NOMO-1 (cell line): ENCODE measurements at regions not wholly inside any gene's neighbourhood (a gene's known extent, or its start where the extent isn't known, plus 50 kb on each side); places are given as distances from the start of the nearest gene placed in this dataset.
"Not testable (repeated sequence)": the region's sequence is repeated elsewhere in the genome, so short reads cannot be mapped to it uniquely, and the experiment has no call there.

ENCODE experiments used
- DNase-seq, 2 experiments: peaks; one replicate each; lab custom pipeline; 2025; ENCODE audit not compliant: unreplicated experiment in 2 of 2; lab: John Stamatoyannopoulos, UW

GRCh38 chr6:168864541-168865460 is 388.8 kb downstream of the THBS2 start:
- no peak for DNase-seq

- no peak for DNase-seq
These were observed 390.2 kb downstream of the THBS2 start for GRCh38 chr6:168863467-168863866.

GRCh38 chr6:168862346-168862980 is 391.2 kb downstream of the THBS2 start:
- no peak for DNase-seq

GRCh38 chr6:168860987-168861386 is 392.7 kb downstream of the THBS2 start:
- no peak for DNase-seq

GRCh38 chr6:168860341-168860740 is 393.3 kb downstream of the THBS2 start:
- no peak for DNase-seq

GRCh38 chr6:168858926-168859325 is 394.7 kb downstream of the THBS2 start:
- DNase-seq: no peak

GRCh38 chr6:168856914-168857313 is 396.7 kb downstream of the THBS2 start:
- DNase-seq: no peak

GRCh38 chr6:168852376-168852884 is 401.2 kb downstream of the THBS2 start:
- no peak for DNase-seq

- DNase-seq: no peak
These were observed 401.9 kb downstream of the THBS2 start for GRCh38 chr6:168851460-168852375.

- DNase-seq: not testable (repeated sequence)
These were observed 403.5 kb downstream of the THBS2 start for GRCh38 chr6:168850027-168850736.

GRCh38 chr6:168849459-168849858 is 404.2 kb downstream of the THBS2 start:
- DNase-seq: no peak

GRCh38 chr6:168848797-168849196 is 404.8 kb downstream of the THBS2 start:
- no peak for DNase-seq

- DNase-seq: no peak
These were observed 404.0 kb downstream of the SMOC2 start for GRCh38 chr6:168844821-168845609.

- not testable (repeated sequence) for DNase-seq
These were observed 401.7 kb downstream of the SMOC2 start for GRCh38 chr6:168842632-168843212.

GRCh38 chr6:168841609-168842278 is 400.8 kb downstream of the SMOC2 start:
- DNase-seq: no peak

GRCh38 chr6:168840932-168841331 is 399.9 kb downstream of the SMOC2 start:
- not testable (repeated sequence) for DNase-seq

GRCh38 chr6:168840299-168840698 is 399.3 kb downstream of the SMOC2 start:
- not testable (repeated sequence) for DNase-seq

GRCh38 chr6:168838037-168838399 is 397.0 kb downstream of the SMOC2 start:
- DNase-seq: no peak
